ENCODE measurements at regions not wholly inside any gene's neighbourhood (a gene's known extent, or its start where the extent isn't known, plus 50 kb on each side); places are given as distances from the start of the nearest gene placed in this dataset.

- no peaks in the 10 kb centered on the region for H3K27me3 ChIP-seq
- 76 to 86% methylated on average over 5 to 6 of the region's 6 CpGs for WGBS, 2 donors (ENCODE audit: low coverage in 1 of 2)
- no peaks in the 10 kb centered on the region for H3K36me3 ChIP-seq
- no peaks in the 10 kb centered on the region for H3K9me3 ChIP-seq
- H3K4me1 ChIP-seq, result peaks cover 0 to 12% (median 4%) of the 10 kb centered on the region in 3 donors
- TF ChIP-seq EP300 (IDR thresholded peaks at IDR 0.05) (no peak), POLR2A (IDR thresholded peaks at IDR 0.05) (no peak), POLR2AphosphoS5 (IDR thresholded peaks at IDR 0.05) (no peak), CTCF (IDR thresholded peaks at IDR 0.05) (no peak)
- no peak overlapping the region for H3K4me3 ChIP-seq
- no peak overlapping the region for H3K27ac ChIP-seq
- no peak for ATAC-seq
Measured at GRCh38 chr7:152528612-152529011, 92.8 kb upstream of the KMT2C start.

GRCh38 chr7:152527610-152528032 lies 91.8 kb upstream of the KMT2C start:
- Histone ChIP-seq H3K4me1 (peaks cover 0 to 17% (median 4%) of the 10 kb centered on the region in 3 donors), H3K9me3 (no peaks in the 10 kb centered on the region), H3K36me3 (no peaks in the 10 kb centered on the region), H3K27ac (peak overlapping the region in 2 of 4 donors; percentile 21 to 30), H3K27me3 (no peaks in the 10 kb centered on the region), H3K4me3 (no peak overlapping the region)
- peak; percentile 60 for ATAC-seq
- 14% methylated on average over 7 of the region's 7 CpGs for WGBS, 2 donors (ENCODE audit: low coverage in 1 of 2)
- no peak for TF ChIP-seq EP300 (IDR thresholded peaks at IDR 0.05)
- TF ChIP-seq POLR2AphosphoS5 (IDR thresholded peaks at IDR 0.05), result peak; percentile 91
- TF ChIP-seq CTCF (IDR thresholded peaks at IDR 0.05), result no peak
- TF ChIP-seq POLR2A (IDR thresholded peaks at IDR 0.05), result no peak

GRCh38 chr7:152523916-152524315 lies 88.1 kb upstream of the KMT2C start:
- no peak overlapping the region for H3K27ac ChIP-seq
- no peak overlapping the region for H3K4me3 ChIP-seq
- H3K27me3 ChIP-seq, result no peaks in the 10 kb centered on the region
- H3K9me3 ChIP-seq, result peaks cover 0 to 8% (median 0%) of the 10 kb centered on the region in 3 donors
- WGBS, 2 donors (ENCODE audit: low coverage in 1 of 2), result 81% methylated on average over 10 of the region's 14 CpGs; no CpG with 5 or more reads in 1 of the 2 donors
- no peaks in the 10 kb centered on the region for H3K36me3 ChIP-seq
- H3K4me1 ChIP-seq, result peaks cover 0 to 36% (median 13%) of the 10 kb centered on the region in 3 donors
- no peak for ATAC-seq
- no peak for TF ChIP-seq POLR2A (IDR thresholded peaks at IDR 0.05)

DNA sequence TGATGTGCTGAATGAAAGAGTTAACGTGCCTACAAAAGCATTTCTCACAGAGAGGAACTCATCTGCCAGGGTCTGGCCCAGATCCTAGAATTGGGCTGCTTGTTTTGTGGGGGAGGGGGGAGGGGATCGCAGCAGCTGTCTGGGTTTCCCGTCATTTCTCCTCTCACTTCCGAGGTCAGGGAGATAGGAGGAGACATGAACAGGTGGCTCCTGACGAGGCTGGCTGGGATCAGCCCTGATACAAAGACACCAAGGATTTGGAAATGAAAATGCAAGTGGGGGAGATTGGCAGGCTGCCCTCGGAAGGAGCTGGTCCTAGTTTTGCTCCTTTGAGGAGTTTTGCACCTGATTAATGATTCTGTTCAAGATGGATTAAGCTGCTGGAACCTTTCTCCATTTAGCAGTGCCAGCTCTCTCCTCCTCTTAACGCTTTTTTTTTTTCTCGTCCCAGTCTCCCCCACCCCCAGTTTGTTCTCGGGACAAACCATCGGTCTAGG lies 86.8 kb upstream of the KMT2C start:
- WGBS, 2 donors (ENCODE audit: low coverage in 1 of 2), result 0 to 7% methylated on average over 1 to 3 of the region's 10 CpGs
- Histone ChIP-seq H3K27me3 (no peaks in the 10 kb centered on the region), H3K9me3 (peaks cover 0 to 8% (median 0%) of the 10 kb centered on the region in 3 donors), H3K36me3 (no peaks in the 10 kb centered on the region), H3K4me3 (peak overlapping the region; percentile 9 to 38), H3K27ac (no peak overlapping the region), H3K4me1 (peaks cover 0 to 30% (median 13%) of the 10 kb centered on the region in 3 donors)
- no peak for TF ChIP-seq POLR2A (IDR thresholded peaks at IDR 0.05)
- no peak for TF ChIP-seq CTCF (IDR thresholded peaks at IDR 0.05)
- TF ChIP-seq EP300 (IDR thresholded peaks at IDR 0.05), result no peak
- TF ChIP-seq POLR2AphosphoS5 (IDR thresholded peaks at IDR 0.05), result no peak
- ATAC-seq, result no peak

DNA sequence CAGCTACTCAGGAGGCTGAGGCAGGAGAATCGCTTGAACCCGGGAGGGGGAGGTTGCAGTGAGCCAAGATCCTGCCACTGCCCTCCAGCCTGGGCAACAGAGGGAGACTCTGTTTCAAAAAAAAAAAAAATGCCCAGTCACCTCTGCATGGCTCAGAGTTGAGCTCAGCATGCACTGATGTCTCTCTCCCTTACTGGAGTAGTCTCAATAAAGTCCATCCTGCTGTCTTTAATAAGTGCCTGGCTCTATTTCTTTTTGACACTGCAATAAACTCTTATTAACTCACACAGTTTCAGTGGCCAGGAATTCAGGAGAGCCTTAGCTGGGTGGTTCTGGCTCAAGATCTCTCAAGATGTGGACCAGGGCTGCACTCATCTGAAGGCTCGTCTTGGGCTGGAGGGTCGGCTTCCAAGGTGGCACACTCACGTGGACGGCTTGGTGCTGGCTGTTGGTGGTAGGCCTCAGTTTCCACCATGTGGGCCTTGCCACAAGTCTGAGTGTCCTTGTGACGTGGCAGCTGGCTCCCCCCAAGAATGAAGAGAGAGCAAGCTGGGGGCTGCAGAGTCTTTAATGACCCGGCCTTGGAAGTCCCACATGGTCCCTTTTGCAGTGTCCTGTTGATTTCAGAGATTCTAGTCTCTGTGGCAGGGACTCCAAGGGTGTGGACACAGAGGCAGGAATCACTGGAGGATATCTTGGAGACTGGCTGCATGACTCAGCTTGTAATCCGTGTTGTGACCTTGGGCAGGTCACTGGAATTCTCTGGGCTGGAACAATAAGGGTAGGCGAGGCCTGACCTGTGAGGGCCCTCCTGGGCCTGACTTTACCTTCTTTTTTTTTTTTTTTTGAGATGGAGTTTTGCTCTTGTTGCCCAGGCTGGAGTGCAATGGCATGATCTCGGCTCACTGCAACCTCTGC lies 85.9 kb upstream of the KMT2C start:
- no peak overlapping the region for H3K27ac ChIP-seq
- H3K9me3 ChIP-seq, result peaks cover 0 to 8% (median 0%) of the 10 kb centered on the region in 3 donors
- H3K36me3 ChIP-seq, result no peaks in the 10 kb centered on the region
- no peak for ATAC-seq
- H3K27me3 ChIP-seq, result no peaks in the 10 kb centered on the region
- H3K4me3 ChIP-seq, result no peak overlapping the region
- WGBS, 2 donors (ENCODE audit: low coverage in 1 of 2), result 40 to 70% methylated on average over 2 to 4 of the region's 11 CpGs
- H3K4me1 ChIP-seq, result peaks cover 0 to 24% (median 9%) of the 10 kb centered on the region in 3 donors
- TF ChIP-seq EP300 (IDR thresholded peaks at IDR 0.05) (no peak), POLR2AphosphoS5 (IDR thresholded peaks at IDR 0.05) (no peak), POLR2A (IDR thresholded peaks at IDR 0.05) (no peak), CTCF (IDR thresholded peaks at IDR 0.05) (no peak)

Measured in gastroesophageal sphincter (tissue), 4 donors.